Upper lobe of left lung (tissue), 6 donors: ENCODE measurements at regions not wholly inside any gene's neighbourhood (a gene's known extent, or its start where the extent isn't known, plus 50 kb on each side); places are given as distances from the start of the nearest gene placed in this dataset.
A peak's percentile ranks its signal among the peaks of the same experiment; 100 is the strongest.

ENCODE experiments used
- ATAC-seq, 2 donors: fragments of 200-7000 bp; cut with Tn5 transposase; one replicate each; pipeline ENCODE4 v1.9.1; 2022; ENCODE audit warnings: mild to moderate bottlenecking in 2 of 2, moderate library complexity in 2 of 2; ENCODE audit not compliant: low FRiP score in 2 of 2
- DNase-seq, 2 donors: peaks; one replicate each; pipeline ENCODE4 v3.0.0-alpha.2; 2019 to 2020
- H3K27ac ChIP-seq, 4 donors: fragments of 200-600 bp; sonication (generic); one replicate each; pipeline ENCODE4 v1.5.1; 2016 to 2019
- H3K27me3 ChIP-seq, 4 donors: fragments of 200-600 bp; sonication (generic); one replicate each; pipeline ENCODE4 v1.5.1; 2017 to 2019
- H3K36me3 ChIP-seq, 4 donors: fragments of 200-600 bp; sonication (generic); one replicate each; pipeline ENCODE4 v1.5.1; 2016 to 2019
- H3K4me1 ChIP-seq, 4 donors: fragments of 200-600 bp; sonication (generic); one replicate each; pipeline ENCODE4 v1.5.1; 2018 to 2019
- H3K4me3 ChIP-seq, 4 donors: fragments of 200-600 bp; sonication (generic); one replicate each; pipeline ENCODE4 v1.5.1; 2017 to 2019; ENCODE audit warnings: mild to moderate bottlenecking in 2 of 4, moderate library complexity in 1 of 4
- H3K9me3 ChIP-seq, 4 donors: fragments of 200-600 bp; sonication (generic); one replicate each; pipeline ENCODE4 v1.5.1; 2018 to 2019
- EP300 ChIP-seq, 4 donors: sonication (generic); formaldehyde crosslinking; IDR thresholded peaks; one replicate each; pipeline ENCODE4 v1.5.1; 2017; ENCODE audit warnings: antibody characterized with exemption in 4 of 4, control low read depth in 2 of 4
- POLR2A ChIP-seq, 4 donors: fragments of 450-650 bp; IDR thresholded peaks; one replicate each; pipeline ENCODE4 v1.5.1; 2016 to 2017; ENCODE audit warnings: antibody characterized with exemption in 4 of 4, mild to moderate bottlenecking in 2 of 4
- POLR2AphosphoS5 ChIP-seq, 2 donors: sonication (generic); formaldehyde crosslinking; IDR thresholded peaks; one replicate each; pipeline ENCODE4 v1.5.1; 2017; ENCODE audit warnings: antibody characterized with exemption in 2 of 2
- WGBS, 2 donors: methylation state at CpG; one replicate each; pipeline ENCODE4 v1.1.5; 2017 to 2018; 5-methylcytosine and 5-hydroxymethylcytosine counted together
- TF ChIP-seq, protein P1 (sequence below), 6 experiments: fragments of 450-650 bp in 4 of 6; fragments of 200-600 bp in 2 of 6; sonication (generic) in 2 of 6; IDR thresholded peaks; one replicate each; pipeline ENCODE4 v1.5.1; 2016 to 2019; ENCODE audit warnings: antibody characterized with exemption in 6 of 6
- donor health status: DM: no; HTN: no; CAD: no; lungs with moderate emphysema.
- donor health status: DM: no; HTN: yes; CAD: no; lungs with severe emphysema.

- H3K27me3 ChIP-seq = no peaks in the 10 kb centered on the region
- no peak overlapping the region for H3K4me3 ChIP-seq
- peaks cover 0 to 3% (median 0%) of the 10 kb centered on the region in 4 donors for H3K4me1 ChIP-seq
- no peak overlapping the region for H3K27ac ChIP-seq
- 68 to 73% methylated on average over 5 of the region's 5 CpGs for WGBS, 2 donors
- no peaks in the 10 kb centered on the region for H3K9me3 ChIP-seq
- ATAC-seq = peak in 1 of 2 donors; percentile 48
- DNase-seq = no peak
- TF ChIP-seq POLR2A (IDR thresholded peaks at IDR 0.05) (no peak), POLR2AphosphoS5 (IDR thresholded peaks at IDR 0.05) (no peak), EP300 (IDR thresholded peaks at IDR 0.05) (no peak)
- TF ChIP-seq, protein P1, sequence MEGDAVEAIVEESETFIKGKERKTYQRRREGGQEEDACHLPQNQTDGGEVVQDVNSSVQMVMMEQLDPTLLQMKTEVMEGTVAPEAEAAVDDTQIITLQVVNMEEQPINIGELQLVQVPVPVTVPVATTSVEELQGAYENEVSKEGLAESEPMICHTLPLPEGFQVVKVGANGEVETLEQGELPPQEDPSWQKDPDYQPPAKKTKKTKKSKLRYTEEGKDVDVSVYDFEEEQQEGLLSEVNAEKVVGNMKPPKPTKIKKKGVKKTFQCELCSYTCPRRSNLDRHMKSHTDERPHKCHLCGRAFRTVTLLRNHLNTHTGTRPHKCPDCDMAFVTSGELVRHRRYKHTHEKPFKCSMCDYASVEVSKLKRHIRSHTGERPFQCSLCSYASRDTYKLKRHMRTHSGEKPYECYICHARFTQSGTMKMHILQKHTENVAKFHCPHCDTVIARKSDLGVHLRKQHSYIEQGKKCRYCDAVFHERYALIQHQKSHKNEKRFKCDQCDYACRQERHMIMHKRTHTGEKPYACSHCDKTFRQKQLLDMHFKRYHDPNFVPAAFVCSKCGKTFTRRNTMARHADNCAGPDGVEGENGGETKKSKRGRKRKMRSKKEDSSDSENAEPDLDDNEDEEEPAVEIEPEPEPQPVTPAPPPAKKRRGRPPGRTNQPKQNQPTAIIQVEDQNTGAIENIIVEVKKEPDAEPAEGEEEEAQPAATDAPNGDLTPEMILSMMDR (IDR thresholded peaks at IDR 0.05) = no peak
- H3K36me3 ChIP-seq = no peaks in the 10 kb centered on the region
Measured at GRCh38 chr18:11308499-11308898, 159.1 kb upstream of the PIEZO2 start.

DNA sequence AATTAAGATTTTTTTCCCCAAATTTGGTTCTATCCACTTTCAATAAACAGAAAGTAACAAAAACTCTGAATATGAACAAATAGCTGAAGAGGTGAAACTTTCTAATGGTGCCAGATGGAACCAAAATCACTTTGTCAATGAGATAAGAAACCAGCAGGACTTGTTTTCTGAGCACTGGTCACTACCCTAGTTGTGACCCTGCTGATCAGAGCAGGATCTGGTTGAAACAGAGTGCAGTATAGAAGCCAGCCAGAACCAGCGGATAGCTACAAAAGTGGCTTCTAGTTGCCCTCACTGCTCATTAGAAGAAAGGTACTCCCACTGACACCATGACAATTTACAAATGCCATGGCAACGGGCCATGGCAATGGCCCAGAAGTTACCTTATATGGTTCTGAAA is 158.3 kb upstream of the PIEZO2 start:
- H3K4me1 ChIP-seq = peaks cover 0 to 3% (median 0%) of the 10 kb centered on the region in 4 donors
- WGBS, 2 donors = 79 to 94% methylated on average over 2 of the region's 2 CpGs
- TF ChIP-seq POLR2A (IDR thresholded peaks at IDR 0.05) (no peak), POLR2AphosphoS5 (IDR thresholded peaks at IDR 0.05) (no peak), EP300 (IDR thresholded peaks at IDR 0.05) (no peak)
- TF ChIP-seq, protein P1 (IDR thresholded peaks at IDR 0.05) = no peak

GRCh38 chr18:11305507-11305906 is 156.1 kb upstream of the PIEZO2 start:
- TF ChIP-seq, protein P1 (IDR thresholded peaks at IDR 0.05) = no peak
- TF ChIP-seq EP300 (IDR thresholded peaks at IDR 0.05) (no peak), POLR2AphosphoS5 (IDR thresholded peaks at IDR 0.05) (no peak)
- peaks cover 0 to under 1% (median 0%) of the 10 kb centered on the region in 4 donors for H3K9me3 ChIP-seq
- H3K36me3 ChIP-seq = no peaks in the 10 kb centered on the region
- no peak overlapping the region for H3K4me3 ChIP-seq
- no peak overlapping the region for H3K27ac ChIP-seq
- no peaks in the 10 kb centered on the region for H3K27me3 ChIP-seq
- H3K4me1 ChIP-seq = peaks cover 0 to 3% (median 0%) of the 10 kb centered on the region in 4 donors
- ATAC-seq (no peak), DNase-seq (no peak)
- 86 to 100% methylated on average over 2 of the region's 2 CpGs for WGBS, 2 donors

More for the DNA sequence above, 158.3 kb upstream of the PIEZO2 start:
- no peaks in the 10 kb centered on the region for H3K36me3 ChIP-seq
- H3K27ac ChIP-seq = no peak overlapping the region
- H3K4me3 ChIP-seq = no peak overlapping the region
- DNase-seq = no peak
- no peaks in the 10 kb centered on the region for H3K9me3 ChIP-seq
- H3K27me3 ChIP-seq = no peaks in the 10 kb centered on the region
- ATAC-seq = no peak

- H3K4me3 ChIP-seq = no peak overlapping the region
- H3K27ac ChIP-seq = no peak overlapping the region
- H3K9me3 ChIP-seq = peaks cover 0 to 4% (median 0%) of the 10 kb centered on the region in 4 donors
- TF ChIP-seq POLR2A (IDR thresholded peaks at IDR 0.05) (no peak), EP300 (IDR thresholded peaks at IDR 0.05) (no peak), POLR2AphosphoS5 (IDR thresholded peaks at IDR 0.05) (no peak)
- TF ChIP-seq, protein P1 (IDR thresholded peaks at IDR 0.05) = no peak
- no peaks in the 10 kb centered on the region for H3K27me3 ChIP-seq
- WGBS, 2 donors = 87 to 91% methylated on average over 4 of the region's 4 CpGs
- no peaks in the 10 kb centered on the region for H3K36me3 ChIP-seq
- DNase-seq = no peak
- no peak for ATAC-seq
- peaks cover 0 to 3% (median 0%) of the 10 kb centered on the region in 4 donors for H3K4me1 ChIP-seq
Measured at GRCh38 chr18:11304928-11305327, 155.6 kb upstream of the PIEZO2 start.

DNA sequence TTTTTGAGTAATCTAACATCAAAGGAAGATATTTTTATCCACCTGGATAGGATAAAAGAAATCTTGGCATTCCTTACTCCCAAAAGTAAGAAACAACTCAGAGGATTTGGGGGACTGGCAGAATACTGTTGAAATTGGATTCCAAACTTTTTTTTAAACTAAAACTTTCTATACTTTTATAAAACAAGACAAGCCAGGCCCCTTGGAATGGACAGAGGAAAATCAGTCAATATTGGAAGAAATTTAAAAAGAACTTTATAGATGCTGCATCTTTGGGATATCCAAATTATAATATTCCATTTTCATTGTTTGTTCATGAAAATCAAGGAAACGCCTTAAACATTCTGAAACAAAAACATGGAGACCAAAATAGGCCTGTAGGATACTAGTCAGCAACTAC is 147.6 kb upstream of the PIEZO2 start:
- Histone ChIP-seq H3K27me3 (no peaks in the 10 kb centered on the region), H3K4me1 (no peaks in the 10 kb centered on the region), H3K4me3 (no peak overlapping the region), H3K9me3 (peaks cover 0 to 4% (median 0%) of the 10 kb centered on the region in 4 donors), H3K27ac (no peak overlapping the region), H3K36me3 (no peaks in the 10 kb centered on the region)
- no peak for DNase-seq
- ATAC-seq = no peak
- 68 to 73% methylated on average over 1 of the region's 1 CpG for WGBS, 2 donors
- TF ChIP-seq EP300 (IDR thresholded peaks at IDR 0.05) (no peak), POLR2A (IDR thresholded peaks at IDR 0.05) (no peak), POLR2AphosphoS5 (IDR thresholded peaks at IDR 0.05) (no peak)
- TF ChIP-seq, protein P1 (IDR thresholded peaks at IDR 0.05) = no peak
